CMK (cell line): ENCODE measurements at regions not wholly inside any gene's neighbourhood (a gene's known extent, or its start where the extent isn't known, plus 50 kb on each side); places are given as distances from the start of the nearest gene placed in this dataset.

Experiments used
- DNase-seq: peaks from one replicate; pipeline ENCODE4 v3.0.0-alpha.2; 2010; ENCODE audit warnings: low read depth

GRCh38 chr4:122034619-122035018 is 82.8 kb upstream of the TRPC3 start:
- DNase-seq: no peak

GRCh38 chr4:122027203-122027602 is 75.3 kb upstream of the TRPC3 start:
- no peak for DNase-seq

- DNase-seq: no peak
Observed at GRCh38 chr4:122017296-122017695, 65.4 kb upstream of the TRPC3 start.

- no peak for DNase-seq
Observed at GRCh38 chr4:122015203-122015602, 63.3 kb upstream of the TRPC3 start.

- no peak for DNase-seq
Observed at GRCh38 chr4:122012735-122013134, 60.9 kb upstream of the TRPC3 start.

- DNase-seq: no peak
Observed at GRCh38 chr4:122010610-122011009, 58.8 kb upstream of the TRPC3 start.

- DNase-seq: no peak
Observed at GRCh38 chr4:122009524-122009923, 57.7 kb upstream of the TRPC3 start.

- no peak for DNase-seq
Observed at GRCh38 chr4:122007016-122007415, 55.2 kb upstream of the TRPC3 start.

GRCh38 chr4:122005064-122005755 is 53.4 kb upstream of the TRPC3 start:
- no peak for DNase-seq

GRCh38 chr4:122003335-122003734 is 51.5 kb upstream of the TRPC3 start:
- DNase-seq: peak; percentile 20
